ENCODE measurements at regions not wholly inside any gene's neighbourhood (a gene's known extent, or its start where the extent isn't known, plus 50 kb on each side); places are given as distances from the start of the nearest gene placed in this dataset.

- TF ChIP-seq USF2 (IDR thresholded peaks at IDR 0.05; ENCODE audit: low read length): no peak
These were observed 183.8 kb upstream of the KCNK2 start (continued) for GRCh38 chr1:214898718-214899117.
